ENCODE measurements at regions not wholly inside any gene's neighbourhood (a gene's known extent, or its start where the extent isn't known, plus 50 kb on each side); places are given as distances from the start of the nearest gene placed in this dataset.
A peak's percentile ranks its signal among the peaks of the same experiment; 100 is the strongest.

- H3K4me2 ChIP-seq (ENCODE audit: low read length), result no peak overlapping the region
- H3K4me1 ChIP-seq (ENCODE audit: control insufficient read depth, insufficient read depth, low read length), result no peaks in the 10 kb centered on the region
- no peaks in the 10 kb centered on the region for H3K27me3 ChIP-seq (ENCODE audit: control insufficient read depth, insufficient read depth, low read length)
- H3K9ac ChIP-seq (ENCODE audit: low read depth, low read length), result no peak overlapping the region
- H3K4me3 ChIP-seq (ENCODE audit: low read length), result no peak overlapping the region
- H3K9me3 ChIP-seq (replicated peaks; ENCODE audit: low read length), result no peaks in the 10 kb centered on the region
- H3K36me3 ChIP-seq (ENCODE audit: insufficient read depth, low read length), result no peaks in the 10 kb centered on the region
Observed at GRCh38 chr5:68883436-68883835, 210.4 kb upstream of the SLC30A5 start.

GRCh38 chr5:68884144-68884754, 209.6 kb upstream of the SLC30A5 start:
- no peak overlapping the region for H3K4me3 ChIP-seq (ENCODE audit: low read length)
- no peak overlapping the region for H3K4me2 ChIP-seq (ENCODE audit: low read length)
- no peaks in the 10 kb centered on the region for H3K36me3 ChIP-seq (ENCODE audit: insufficient read depth, low read length)
- H3K9ac ChIP-seq (ENCODE audit: low read depth, low read length), result no peak overlapping the region
- no peaks in the 10 kb centered on the region for H3K9me3 ChIP-seq (replicated peaks; ENCODE audit: low read length)
- H3K4me1 ChIP-seq (ENCODE audit: control insufficient read depth, insufficient read depth, low read length), result no peaks in the 10 kb centered on the region
- no peaks in the 10 kb centered on the region for H3K27me3 ChIP-seq (ENCODE audit: control insufficient read depth, insufficient read depth, low read length)

- no peaks in the 10 kb centered on the region for H3K36me3 ChIP-seq (ENCODE audit: insufficient read depth, low read length)
- no peaks in the 10 kb centered on the region for H3K9me3 ChIP-seq (replicated peaks; ENCODE audit: low read length)
- H3K9ac ChIP-seq (ENCODE audit: low read depth, low read length), result no peak overlapping the region
- no peaks in the 10 kb centered on the region for H3K27me3 ChIP-seq (ENCODE audit: control insufficient read depth, insufficient read depth, low read length)
- H3K4me1 ChIP-seq (ENCODE audit: control insufficient read depth, insufficient read depth, low read length), result no peaks in the 10 kb centered on the region
- no peak overlapping the region for H3K4me2 ChIP-seq (ENCODE audit: low read length)
- H3K4me3 ChIP-seq (ENCODE audit: low read length), result no peak overlapping the region
Observed at GRCh38 chr5:68884883-68885282, 208.9 kb upstream of the SLC30A5 start.

GRCh38 chr5:68886814-68887213, 207.0 kb upstream of the SLC30A5 start:
- no peaks in the 10 kb centered on the region for H3K9me3 ChIP-seq (replicated peaks; ENCODE audit: low read length)
- H3K4me2 ChIP-seq (ENCODE audit: low read length), result no peak overlapping the region
- no peaks in the 10 kb centered on the region for H3K36me3 ChIP-seq (ENCODE audit: insufficient read depth, low read length)
- H3K9ac ChIP-seq (ENCODE audit: low read depth, low read length), result no peak overlapping the region
- no peaks in the 10 kb centered on the region for H3K4me1 ChIP-seq (ENCODE audit: control insufficient read depth, insufficient read depth, low read length)
- H3K27me3 ChIP-seq (ENCODE audit: control insufficient read depth, insufficient read depth, low read length), result no peaks in the 10 kb centered on the region
- no peak overlapping the region for H3K4me3 ChIP-seq (ENCODE audit: low read length)

GRCh38 chr5:68891718-68892117, 202.1 kb upstream of the SLC30A5 start:
- Histone ChIP-seq H3K36me3 (ENCODE audit: insufficient read depth, low read length) (no peaks in the 10 kb centered on the region), H3K4me3 (ENCODE audit: low read length) (no peak overlapping the region), H3K9me3 (replicated peaks; ENCODE audit: low read length) (no peaks in the 10 kb centered on the region), H3K4me2 (ENCODE audit: low read length) (no peak overlapping the region), H3K27me3 (ENCODE audit: control insufficient read depth, insufficient read depth, low read length) (no peaks in the 10 kb centered on the region), H3K4me1 (ENCODE audit: control insufficient read depth, insufficient read depth, low read length) (no peaks in the 10 kb centered on the region), H3K9ac (ENCODE audit: low read depth, low read length) (no peak overlapping the region)

GRCh38 chr5:68894673-68895072, 199.1 kb upstream of the SLC30A5 start:
- Histone ChIP-seq H3K4me2 (ENCODE audit: low read length) (no peak overlapping the region), H3K4me1 (ENCODE audit: control insufficient read depth, insufficient read depth, low read length) (peaks cover 13% of the 10 kb centered on the region), H3K36me3 (ENCODE audit: insufficient read depth, low read length) (no peaks in the 10 kb centered on the region), H3K27me3 (ENCODE audit: control insufficient read depth, insufficient read depth, low read length) (no peaks in the 10 kb centered on the region), H3K9me3 (replicated peaks; ENCODE audit: low read length) (no peaks in the 10 kb centered on the region), H3K9ac (ENCODE audit: low read depth, low read length) (no peak overlapping the region), H3K4me3 (ENCODE audit: low read length) (no peak overlapping the region)

GRCh38 chr5:68898951-68899471, 194.8 kb upstream of the SLC30A5 start:
- H3K36me3 ChIP-seq (ENCODE audit: insufficient read depth, low read length), result no peaks in the 10 kb centered on the region
- no peaks in the 10 kb centered on the region for H3K9me3 ChIP-seq (replicated peaks; ENCODE audit: low read length)
- no peak overlapping the region for H3K9ac ChIP-seq (ENCODE audit: low read depth, low read length)
- H3K4me2 ChIP-seq (ENCODE audit: low read length), result peak overlapping the region; percentile 52
- no peak overlapping the region for H3K4me3 ChIP-seq (ENCODE audit: low read length)
- H3K27me3 ChIP-seq (ENCODE audit: control insufficient read depth, insufficient read depth, low read length), result no peaks in the 10 kb centered on the region
- peaks cover 16% of the 10 kb centered on the region for H3K4me1 ChIP-seq (ENCODE audit: control insufficient read depth, insufficient read depth, low read length)

GRCh38 chr5:68911840-68912690, 181.7 kb upstream of the SLC30A5 start:
- Histone ChIP-seq H3K4me2 (ENCODE audit: low read length) (no peak overlapping the region), H3K4me1 (ENCODE audit: control insufficient read depth, insufficient read depth, low read length) (peaks cover 7% of the 10 kb centered on the region), H3K36me3 (ENCODE audit: insufficient read depth, low read length) (no peaks in the 10 kb centered on the region), H3K27me3 (ENCODE audit: control insufficient read depth, insufficient read depth, low read length) (no peaks in the 10 kb centered on the region), H3K9ac (ENCODE audit: low read depth, low read length) (no peak overlapping the region), H3K9me3 (replicated peaks; ENCODE audit: low read length) (no peaks in the 10 kb centered on the region), H3K4me3 (ENCODE audit: low read length) (no peak overlapping the region)

- H3K4me2 ChIP-seq (ENCODE audit: low read length), result no peak overlapping the region
- H3K4me1 ChIP-seq (ENCODE audit: control insufficient read depth, insufficient read depth, low read length), result peaks cover 7% of the 10 kb centered on the region
- H3K9me3 ChIP-seq (replicated peaks; ENCODE audit: low read length), result no peaks in the 10 kb centered on the region
- H3K27me3 ChIP-seq (ENCODE audit: control insufficient read depth, insufficient read depth, low read length), result no peaks in the 10 kb centered on the region
- no peak overlapping the region for H3K9ac ChIP-seq (ENCODE audit: low read depth, low read length)
- no peaks in the 10 kb centered on the region for H3K36me3 ChIP-seq (ENCODE audit: insufficient read depth, low read length)
- no peak overlapping the region for H3K4me3 ChIP-seq (ENCODE audit: low read length)
Observed at GRCh38 chr5:68915079-68915478, 178.7 kb upstream of the SLC30A5 start.

- H3K36me3 ChIP-seq (ENCODE audit: insufficient read depth, low read length), result no peaks in the 10 kb centered on the region
- H3K9me3 ChIP-seq (replicated peaks; ENCODE audit: low read length), result no peaks in the 10 kb centered on the region
- no peak overlapping the region for H3K4me3 ChIP-seq (ENCODE audit: low read length)
- H3K27me3 ChIP-seq (ENCODE audit: control insufficient read depth, insufficient read depth, low read length), result no peaks in the 10 kb centered on the region
- no peak overlapping the region for H3K4me2 ChIP-seq (ENCODE audit: low read length)
- no peak overlapping the region for H3K9ac ChIP-seq (ENCODE audit: low read depth, low read length)
- H3K4me1 ChIP-seq (ENCODE audit: control insufficient read depth, insufficient read depth, low read length), result no peaks in the 10 kb centered on the region
Observed at GRCh38 chr5:68918306-68918705, 175.5 kb upstream of the SLC30A5 start.

GRCh38 chr5:68919988-68920490, 173.8 kb upstream of the SLC30A5 start:
- Histone ChIP-seq H3K4me1 (ENCODE audit: control insufficient read depth, insufficient read depth, low read length) (no peaks in the 10 kb centered on the region), H3K4me2 (ENCODE audit: low read length) (no peak overlapping the region), H3K9me3 (replicated peaks; ENCODE audit: low read length) (no peaks in the 10 kb centered on the region), H3K9ac (ENCODE audit: low read depth, low read length) (no peak overlapping the region), H3K36me3 (ENCODE audit: insufficient read depth, low read length) (no peaks in the 10 kb centered on the region), H3K27me3 (ENCODE audit: control insufficient read depth, insufficient read depth, low read length) (no peaks in the 10 kb centered on the region), H3K4me3 (ENCODE audit: low read length) (no peak overlapping the region)

Data from skeletal muscle satellite cell (primary cell).